K562 (cell line): ENCODE measurements at regions not wholly inside any gene's neighbourhood (a gene's known extent, or its start where the extent isn't known, plus 50 kb on each side); places are given as distances from the start of the nearest gene placed in this dataset.

ENCODE experiments used
- CTCF ChIP-seq, 3 experiments: IDR thresholded peaks in 2 of 3; conservative IDR thresholded peaks in 1 of 3; 2 replicates each; pipeline ENCODE4 v1.5.1; 2011 to 2012; ENCODE audit warnings: low read length in 3 of 3, mild to moderate bottlenecking in 3 of 3, control low read depth in 2 of 3, improper control_type of control experiment in 1 of 3, inconsistent platforms in 1 of 3, low read depth in 1 of 3, mixed read lengths in 1 of 3, moderate library complexity in 1 of 3; ENCODE audit not compliant: insufficient read depth in 2 of 3
- MYC ChIP-seq, 2 experiments: fragments of 250-450 bp in 1 of 2; sonication (Bioruptor Pico) in 1 of 2; IDR thresholded peaks; 2 replicates each; pipeline versions ENCODE4 v1.5.1 to v1.6.1; 2012 to 2021; ENCODE audit warnings: low read depth in 2 of 2, borderline replicate concordance in 1 of 2, improper control_type of control experiment in 1 of 2, low read length in 1 of 2, mild to moderate bottlenecking in 1 of 2, moderate library complexity in 1 of 2
- POLR2A ChIP-seq: fragments of 450-650 bp; conservative IDR thresholded peaks from 2 replicates; pipeline ENCODE4 v1.6.1; 2016
- PTRF ChIP-seq: fragments of 450-650 bp; IDR thresholded peaks from 2 replicates; pipeline ENCODE4 v1.6.1; 2016; ENCODE audit warnings: mild to moderate bottlenecking, missing genetic modification characterization, missing compliant biosample characterization

GRCh38 chr7:13155188-13155587, 467.8 kb downstream of the ARL4A start:
- TF ChIP-seq POLR2A (no peak), MYC (IDR thresholded peaks at IDR 0.05; ENCODE audit: low read depth, low read length) (no peak), MYC (CRISPR knock-in tag; IDR thresholded peaks at IDR 0.05; ENCODE audit: borderline replicate concordance, low read depth) (no peak), CTCF (IDR thresholded peaks at IDR 0.05 in 2 of 3, conservative IDR thresholded peaks at IDR 0.05 in 1 of 3; ENCODE audit: insufficient read depth in 2 of 3, low read depth in 1 of 3, low read length in 3 of 3) (no peak), PTRF (tag) (no peak)
